OCI-LY1 (cell line): ENCODE measurements at regions not wholly inside any gene's neighbourhood (a gene's known extent, or its start where the extent isn't known, plus 50 kb on each side); places are given as distances from the start of the nearest gene placed in this dataset.

Source experiments
- H2AFZ ChIP-seq: fragments of 200-600 bp; sonication (generic), shearing (Covaris generic); 2 replicates; pipeline ENCODE4 v1.6.0; 2014; ENCODE audit warnings: antibody characterized with exemption, mild to moderate bottlenecking, low read length
- H3F3A ChIP-seq: fragments of 200-600 bp; sonication (generic), shearing (Covaris generic); 2 replicates; pipeline ENCODE4 v1.6.0; 2014; ENCODE audit warnings: mild to moderate bottlenecking, antibody characterized with exemption, low read length, moderate library complexity; ENCODE audit not compliant: insufficient read depth
- H3K27ac ChIP-seq: fragments of 200-600 bp; sonication (generic); 2 replicates; pipeline ENCODE4 v1.5.1; 2014; ENCODE audit warnings: low read length, mixed run types, mild to moderate bottlenecking, low read depth; ENCODE audit not compliant: poor library complexity, severe bottlenecking
- H3K27me3 ChIP-seq: fragments of 200-600 bp; sonication (generic); 2 replicates; pipeline ENCODE4 v1.6.0; 2014; ENCODE audit warnings: antibody characterized with exemption, mild to moderate bottlenecking, low read length, moderate library complexity; ENCODE audit not compliant: insufficient read depth
- H3K36me3 ChIP-seq: fragments of 200-600 bp; sonication (generic); 2 replicates; pipeline ENCODE4 v1.6.1; 2014; ENCODE audit warnings: mild to moderate bottlenecking, antibody characterized with exemption, low read length, moderate library complexity, mixed read lengths; ENCODE audit not compliant: insufficient read depth
- H3K4me1 ChIP-seq: fragments of 200-600 bp; sonication (generic); 2 replicates; pipeline ENCODE4 v1.5.1; 2014; ENCODE audit warnings: mild to moderate bottlenecking, low read length, moderate library complexity; ENCODE audit not compliant: insufficient read depth, severe bottlenecking
- H3K4me2 ChIP-seq: fragments of 200-600 bp; sonication (generic), shearing (Covaris generic); 2 replicates; pipeline ENCODE4 v1.6.1; 2014; ENCODE audit warnings: low read length
- H3K4me3 ChIP-seq: fragments of 200-600 bp; sonication (generic); 2 replicates; pipeline ENCODE4 v1.5.1; 2014; ENCODE audit warnings: low read length, low read depth, mild to moderate bottlenecking, mixed read lengths; ENCODE audit not compliant: poor library complexity, severe bottlenecking
- H3K79me2 ChIP-seq: fragments of 200-600 bp; shearing (Covaris generic); 2 replicates; pipeline ENCODE4 v1.6.1; 2016; ENCODE audit warnings: mixed run types, low read length, mixed read lengths; ENCODE audit not compliant: insufficient read depth
- H3K9ac ChIP-seq: fragments of 200-600 bp; sonication (generic), shearing (Covaris generic); 2 replicates; pipeline ENCODE4 v1.6.1; 2014; ENCODE audit warnings: mild to moderate bottlenecking, low read length, mixed read lengths
- H3K9me2 ChIP-seq: fragments of 200-600 bp; sonication (generic), shearing (Covaris generic); 2 replicates; pipeline ENCODE4 v1.6.1; 2014; ENCODE audit warnings: low read depth, mild to moderate bottlenecking, low read length, mixed read lengths
- H3K9me3 ChIP-seq: fragments of 200-600 bp; shearing (Covaris generic); 2 replicates; pipeline ENCODE4 v1.6.1; 2014; ENCODE audit warnings: low read length, mixed read lengths
- H4K20me1 ChIP-seq: fragments of 200-600 bp; sonication (generic), shearing (Covaris generic); 2 replicates; pipeline ENCODE4 v1.6.0; 2016; ENCODE audit warnings: mild to moderate bottlenecking, low read length; ENCODE audit not compliant: insufficient read depth
- EZH2 ChIP-seq: fragments of 200-600 bp; sonication (generic), shearing (Covaris generic); IDR thresholded peaks from 2 replicates; pipeline ENCODE4 v1.8.0; 2017; ENCODE audit warnings: borderline replicate concordance, mixed run types, mild to moderate bottlenecking, antibody characterized with exemption, low read length, moderate library complexity, mixed read lengths
- TF ChIP-seq, protein P1 (sequence below): fragments of 200-600 bp; sonication (generic), shearing (Covaris generic); IDR thresholded peaks from 2 replicates; pipeline ENCODE4 v1.5.1; 2017; ENCODE audit warnings: mild to moderate bottlenecking, antibody characterized with exemption, low read length, moderate library complexity, mixed read lengths

DNA sequence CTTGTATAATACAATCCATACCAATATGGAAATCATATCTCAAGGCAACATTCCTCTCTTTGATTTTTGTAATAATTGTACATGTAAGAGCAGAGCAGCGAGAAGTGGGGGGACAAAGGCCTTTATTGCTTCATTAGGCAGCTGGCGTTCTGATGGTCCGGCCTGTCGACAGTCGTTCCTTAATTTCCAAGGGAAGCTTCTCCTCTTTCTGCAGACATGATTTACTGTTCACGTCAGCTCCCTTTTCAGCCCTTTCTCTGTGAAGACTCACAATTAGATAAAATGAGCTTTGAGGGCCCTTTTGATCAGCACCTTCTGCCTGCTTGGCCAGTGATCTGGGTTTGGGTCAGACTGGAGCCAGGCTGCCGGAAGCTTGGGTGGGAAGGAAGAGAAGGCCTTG, 65.6 kb upstream of the CTBP2 start:
- no peaks in the 10 kb centered on the region for H3K36me3 ChIP-seq
- H3K79me2 ChIP-seq: no peaks in the 10 kb centered on the region
- no peak overlapping the region for H3K4me3 ChIP-seq
- no peaks in the 10 kb centered on the region for H4K20me1 ChIP-seq
- TF ChIP-seq EZH2: no peak
- TF ChIP-seq, protein P1, sequence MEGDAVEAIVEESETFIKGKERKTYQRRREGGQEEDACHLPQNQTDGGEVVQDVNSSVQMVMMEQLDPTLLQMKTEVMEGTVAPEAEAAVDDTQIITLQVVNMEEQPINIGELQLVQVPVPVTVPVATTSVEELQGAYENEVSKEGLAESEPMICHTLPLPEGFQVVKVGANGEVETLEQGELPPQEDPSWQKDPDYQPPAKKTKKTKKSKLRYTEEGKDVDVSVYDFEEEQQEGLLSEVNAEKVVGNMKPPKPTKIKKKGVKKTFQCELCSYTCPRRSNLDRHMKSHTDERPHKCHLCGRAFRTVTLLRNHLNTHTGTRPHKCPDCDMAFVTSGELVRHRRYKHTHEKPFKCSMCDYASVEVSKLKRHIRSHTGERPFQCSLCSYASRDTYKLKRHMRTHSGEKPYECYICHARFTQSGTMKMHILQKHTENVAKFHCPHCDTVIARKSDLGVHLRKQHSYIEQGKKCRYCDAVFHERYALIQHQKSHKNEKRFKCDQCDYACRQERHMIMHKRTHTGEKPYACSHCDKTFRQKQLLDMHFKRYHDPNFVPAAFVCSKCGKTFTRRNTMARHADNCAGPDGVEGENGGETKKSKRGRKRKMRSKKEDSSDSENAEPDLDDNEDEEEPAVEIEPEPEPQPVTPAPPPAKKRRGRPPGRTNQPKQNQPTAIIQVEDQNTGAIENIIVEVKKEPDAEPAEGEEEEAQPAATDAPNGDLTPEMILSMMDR: no peak
- no peaks in the 10 kb centered on the region for H3K27me3 ChIP-seq
- no peaks in the 10 kb centered on the region for H3K9me2 ChIP-seq
- no peaks in the 10 kb centered on the region for H3K9me3 ChIP-seq
- no peak overlapping the region for H2AFZ ChIP-seq
- no peak overlapping the region for H3K27ac ChIP-seq
- no peak overlapping the region for H3K4me2 ChIP-seq
- H3F3A ChIP-seq: no peaks in the 10 kb centered on the region
- H3K4me1 ChIP-seq: no peaks in the 10 kb centered on the region
- H3K9ac ChIP-seq: no peak overlapping the region

GRCh38 chr10:125225051-125225450, 64.7 kb upstream of the CTBP2 start:
- no peaks in the 10 kb centered on the region for H3K36me3 ChIP-seq

DNA sequence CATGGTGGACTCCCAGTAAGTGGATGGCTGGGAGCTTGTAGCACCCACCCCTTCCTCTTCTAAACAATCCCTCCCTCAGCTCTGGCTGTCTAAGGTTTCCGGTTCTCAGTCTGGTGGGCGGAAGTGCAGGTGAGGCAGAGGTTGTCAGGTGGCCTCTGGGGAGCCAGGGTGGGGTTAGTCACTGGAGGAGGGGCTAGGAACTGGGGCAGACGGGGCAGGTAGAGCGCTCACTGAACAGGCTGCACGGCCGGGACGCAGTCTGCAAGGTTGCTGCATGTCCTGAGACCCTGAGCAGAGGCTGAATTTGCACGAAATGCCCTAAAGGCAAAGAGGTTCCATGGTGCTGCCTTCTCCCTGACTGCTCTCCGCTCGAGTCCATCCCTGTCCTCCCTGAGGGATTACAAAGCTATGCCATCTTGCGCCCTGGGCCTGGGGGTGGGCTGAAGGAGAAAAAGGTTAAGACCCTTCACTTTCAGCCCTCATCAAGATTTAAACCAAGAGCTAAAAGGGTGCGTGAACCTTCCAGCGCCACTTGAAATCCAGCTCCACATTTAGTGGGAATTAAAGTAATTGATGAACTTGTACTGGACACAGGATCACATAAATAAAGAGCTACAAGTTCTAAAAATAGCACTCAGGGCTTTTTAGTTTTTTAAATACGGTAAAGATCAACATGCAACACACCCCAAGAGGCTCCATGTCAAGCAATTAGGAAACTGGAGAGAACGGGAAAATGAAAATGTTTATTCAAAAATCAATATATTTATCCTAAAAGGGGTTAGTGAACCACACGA, 62.3 kb upstream of the CTBP2 start:
- Histone ChIP-seq H3K9ac (no peak overlapping the region), H3K4me1 (no peaks in the 10 kb centered on the region), H3K79me2 (no peaks in the 10 kb centered on the region), H3K4me3 (no peak overlapping the region), H2AFZ (no peak overlapping the region), H3F3A (no peaks in the 10 kb centered on the region), H3K36me3 (no peaks in the 10 kb centered on the region), H3K27me3 (no peaks in the 10 kb centered on the region), H3K27ac (no peak overlapping the region), H4K20me1 (no peaks in the 10 kb centered on the region), H3K9me2 (no peaks in the 10 kb centered on the region), H3K4me2 (no peak overlapping the region; the same call in 1 of the 2 replicates), H3K9me3 (no peaks in the 10 kb centered on the region)
- TF ChIP-seq, protein P1: no peak
- TF ChIP-seq EZH2: no peak

More at GRCh38 chr10:125225051-125225450, 64.7 kb upstream of the CTBP2 start:
- Histone ChIP-seq H3K9me3 (no peaks in the 10 kb centered on the region), H3K4me3 (no peak overlapping the region), H3K27me3 (no peaks in the 10 kb centered on the region), H3K79me2 (no peaks in the 10 kb centered on the region), H3K4me2 (no peak overlapping the region), H2AFZ (no peak overlapping the region), H3K4me1 (no peaks in the 10 kb centered on the region), H3F3A (no peaks in the 10 kb centered on the region), H3K9me2 (no peaks in the 10 kb centered on the region), H4K20me1 (no peaks in the 10 kb centered on the region), H3K27ac (no peak overlapping the region), H3K9ac (no peak overlapping the region)
- TF ChIP-seq EZH2: no peak
- TF ChIP-seq, protein P1: no peak
